HG02588 (cell line): ENCODE measurements at regions not wholly inside any gene's neighbourhood (a gene's known extent, or its start where the extent isn't known, plus 50 kb on each side); places are given as distances from the start of the nearest gene placed in this dataset.
"Not testable (repeated sequence)": the region's sequence is repeated elsewhere in the genome, so short reads cannot be mapped to it uniquely, and the experiment has no call there.

Experiments used
- ATAC-seq: cut with Tn5 transposase; IDR thresholded peaks from one replicate; pipeline ENCODE4 v1.9.1; 2021; ENCODE audit warnings: mild to moderate bottlenecking, moderate library complexity; ENCODE audit not compliant: unreplicated experiment

- no peak for ATAC-seq
Observed at GRCh38 chr15:88994286-88994685, 81.1 kb upstream of the MFGE8 start.

DNA sequence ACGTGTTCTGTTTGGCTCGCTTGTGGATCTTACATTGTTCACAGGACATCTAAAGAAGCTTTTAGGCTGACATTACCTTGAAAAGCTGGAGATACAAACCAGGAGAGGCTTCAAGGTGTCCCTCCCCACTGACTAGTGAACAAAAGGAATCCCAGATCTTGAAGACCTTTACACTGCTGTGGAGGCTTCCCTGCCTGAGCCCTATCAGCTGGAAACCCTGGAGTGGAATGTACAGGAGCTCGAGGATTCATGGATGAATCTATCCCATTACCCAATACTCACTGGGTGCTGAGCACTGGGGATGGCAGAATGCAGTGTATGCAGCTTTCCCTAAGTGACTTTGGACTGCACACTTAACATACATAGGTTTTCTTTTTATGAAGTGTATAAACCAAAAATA lies 82.3 kb upstream of the MFGE8 start:
- no peak for ATAC-seq

- no peak for ATAC-seq
Observed at GRCh38 chr15:88997531-88997930, 84.4 kb upstream of the MFGE8 start.

GRCh38 chr15:88998980-88999713 lies 86.0 kb upstream of the MFGE8 start:
- ATAC-seq, result no peak

DNA sequence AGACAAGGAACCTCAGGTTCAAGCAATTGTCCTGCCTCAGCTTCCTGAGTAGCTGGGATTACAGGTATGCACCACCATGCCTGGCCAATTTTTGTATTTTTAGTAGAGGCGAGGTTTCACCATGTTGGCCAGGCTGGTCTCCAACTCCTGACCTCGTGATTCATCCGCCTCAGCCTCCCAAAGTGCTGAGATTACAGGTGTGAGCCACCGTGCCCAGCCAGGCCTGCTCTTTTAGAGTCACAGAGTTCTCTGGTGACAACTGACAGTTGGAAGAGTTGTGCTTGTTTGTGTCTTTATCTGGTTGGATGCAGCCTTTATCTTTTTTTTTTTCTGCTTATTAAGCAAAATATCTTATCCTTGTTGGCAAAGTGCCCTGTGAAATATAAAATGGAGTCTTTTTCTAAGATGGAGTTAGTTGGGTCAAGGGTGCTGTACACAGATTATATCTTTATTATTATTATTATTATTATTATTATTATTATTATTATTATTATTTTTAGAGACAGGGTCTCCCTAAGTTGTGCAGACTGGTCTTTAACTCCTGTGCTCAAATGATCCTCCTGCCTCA lies 86.5 kb upstream of the ABHD2 start:
- not testable (repeated sequence) for ATAC-seq

GRCh38 chr15:89002281-89002761 lies 85.9 kb upstream of the ABHD2 start:
- peak; percentile 86 for ATAC-seq

GRCh38 chr15:89002830-89003229 lies 85.4 kb upstream of the ABHD2 start:
- no peak for ATAC-seq

DNA sequence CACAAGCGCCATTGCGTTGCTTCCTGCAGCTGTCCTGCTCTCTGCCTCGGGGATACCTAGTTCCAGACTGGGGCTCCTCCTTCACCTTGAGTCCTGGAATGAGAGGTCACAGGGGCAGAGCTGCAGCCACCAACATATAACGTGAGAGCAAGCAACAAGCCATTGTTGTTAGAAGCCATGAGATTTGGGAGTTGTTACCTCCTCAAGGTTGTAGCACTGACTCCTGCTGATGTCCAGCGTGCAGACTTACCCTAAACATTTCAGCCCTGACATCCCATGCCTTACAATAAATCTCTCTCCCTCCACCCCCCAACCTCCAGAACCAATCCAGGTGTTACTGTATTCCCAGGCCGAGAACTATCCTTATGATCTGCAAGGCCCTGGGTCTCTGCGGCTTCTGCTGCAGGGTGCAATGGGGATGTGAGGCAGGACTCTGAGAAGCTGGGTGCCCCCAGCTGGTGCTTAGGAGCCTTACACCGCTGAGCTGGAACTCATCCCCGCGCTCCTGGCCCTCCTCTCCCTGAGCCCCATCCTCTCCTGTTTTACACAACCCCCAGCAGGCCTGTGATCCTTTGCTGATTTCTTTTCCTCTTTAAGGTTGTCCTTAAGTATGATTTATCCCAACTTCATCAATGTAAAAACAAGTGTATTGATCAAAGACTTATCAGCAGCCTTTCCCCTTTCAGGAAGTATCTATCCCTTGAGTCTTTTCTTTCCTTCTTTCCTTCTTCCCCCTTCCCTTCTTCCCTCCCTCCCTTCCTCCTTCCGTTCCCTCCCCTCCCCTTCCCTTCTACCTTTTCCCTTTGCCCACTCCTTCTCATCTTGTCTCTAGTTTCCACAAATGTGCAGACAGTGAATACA lies 84.2 kb upstream of the ABHD2 start:
- no peak for ATAC-seq

DNA sequence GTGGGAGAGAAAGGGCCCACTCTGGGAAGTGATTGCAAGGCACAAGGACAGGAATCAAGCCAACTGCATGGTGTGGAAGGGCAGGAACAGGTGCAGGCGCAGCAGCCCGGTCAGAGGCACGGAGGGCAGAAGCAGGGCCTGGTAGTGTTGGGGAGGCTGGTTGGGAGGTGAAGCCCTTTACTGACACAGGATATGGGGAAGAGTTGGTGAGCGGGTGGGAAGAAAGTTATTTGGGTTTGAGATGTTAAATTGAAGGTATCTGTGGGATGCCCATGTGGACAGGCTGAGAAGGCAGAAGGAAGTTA lies 83.6 kb upstream of the ABHD2 start:
- no peak for ATAC-seq

GRCh38 chr15:89007527-89007926 lies 80.7 kb upstream of the ABHD2 start:
- ATAC-seq, result not testable (repeated sequence)

GRCh38 chr15:89007989-89008388 lies 80.3 kb upstream of the ABHD2 start:
- no peak for ATAC-seq

DNA sequence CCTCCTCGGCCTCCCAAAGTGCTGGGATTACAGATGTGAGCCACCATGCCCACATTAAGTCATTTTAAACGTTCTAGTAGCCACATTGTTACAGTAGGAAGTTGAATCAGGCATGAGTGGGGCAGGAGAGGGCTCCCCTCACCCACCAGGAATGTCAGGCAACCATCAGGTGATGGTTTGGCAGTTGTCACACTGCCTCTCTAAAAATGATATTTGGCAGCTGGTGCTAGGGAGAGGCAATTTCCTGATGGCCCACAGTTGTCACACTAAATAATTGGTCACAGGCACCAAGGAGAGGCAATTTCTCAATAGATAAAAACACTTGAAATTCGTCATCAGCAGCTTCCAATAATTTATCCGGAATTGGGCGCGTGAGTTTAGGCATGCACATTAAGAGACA lies 79.2 kb upstream of the ABHD2 start:
- ATAC-seq, result no peak

DNA sequence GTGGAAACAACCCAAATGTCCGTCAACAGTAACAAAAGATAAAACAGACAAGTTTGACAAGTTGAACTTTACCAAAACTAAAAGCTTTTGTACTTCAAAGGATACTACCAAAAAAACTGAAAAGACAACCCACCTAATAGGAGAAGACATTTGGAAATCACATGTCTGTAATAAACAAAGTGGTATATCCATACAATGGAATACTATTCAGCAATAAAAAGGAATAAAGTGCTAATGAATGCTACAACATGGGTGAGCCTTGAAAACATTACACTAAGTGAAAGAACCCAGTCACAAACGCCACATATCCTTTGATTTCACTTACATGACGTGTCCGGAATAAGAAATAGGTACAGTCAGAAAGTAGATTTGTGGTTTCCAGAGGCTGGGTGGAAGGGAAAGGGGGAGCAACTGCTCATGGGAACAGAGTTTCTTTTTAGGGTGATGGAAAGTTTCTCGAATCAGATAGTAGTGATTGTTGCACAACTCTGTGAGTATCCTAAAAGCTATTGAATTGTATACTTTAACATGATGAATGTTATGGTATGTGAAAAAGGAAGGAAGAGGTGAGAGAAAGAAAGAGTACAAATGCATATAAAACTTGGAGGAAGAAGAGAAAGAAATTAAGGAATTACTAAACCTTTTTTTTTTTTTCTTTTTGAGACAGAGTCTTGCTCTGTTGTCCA lies 72.7 kb upstream of the ABHD2 start:
- ATAC-seq, result no peak

DNA sequence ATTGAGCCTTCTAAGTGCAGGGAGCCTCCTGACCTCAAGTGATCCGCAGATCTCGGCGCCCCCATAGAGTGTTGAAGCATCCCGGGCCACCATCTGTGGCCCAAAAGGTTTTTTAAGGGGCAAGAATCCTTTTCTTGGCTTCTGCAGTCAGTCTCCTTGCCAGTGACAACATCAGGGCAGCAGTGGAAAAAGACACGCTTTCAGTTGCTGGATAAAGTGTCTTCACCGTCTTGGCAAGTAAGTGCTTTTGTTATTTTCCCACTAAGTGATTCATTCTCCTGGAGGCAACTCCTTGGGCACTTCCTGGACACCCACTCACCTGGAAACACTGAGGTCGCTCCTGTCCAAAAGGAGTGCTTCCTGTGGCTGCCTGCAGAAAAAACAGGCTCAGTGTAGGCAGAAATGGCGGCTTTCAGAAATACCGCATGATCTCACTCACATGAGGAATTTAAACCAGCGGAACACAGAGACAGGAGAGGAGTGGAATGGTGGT lies 71.7 kb upstream of the ABHD2 start:
- no peak for ATAC-seq

GRCh38 chr15:89017370-89018066 lies 70.7 kb upstream of the ABHD2 start:
- ATAC-seq, result no peak

DNA sequence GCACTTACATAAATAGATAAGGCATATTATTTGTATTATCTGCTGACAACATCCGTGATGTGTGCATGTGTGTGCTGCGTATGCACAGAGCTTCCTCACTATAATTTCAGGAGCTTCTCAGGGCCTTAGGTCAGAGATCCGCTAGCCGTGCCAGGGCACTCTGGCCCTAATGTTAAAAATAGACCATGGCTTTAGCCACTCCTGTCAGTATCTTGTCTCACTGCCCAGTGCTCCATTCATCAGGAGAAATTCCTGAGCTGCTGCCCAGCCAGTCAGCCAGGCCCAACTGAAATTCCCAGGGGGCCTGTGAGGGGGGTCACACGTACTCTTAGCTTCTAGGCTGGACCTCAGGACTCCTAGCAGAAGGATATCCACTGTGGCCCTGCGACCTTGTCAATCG lies 70.0 kb upstream of the ABHD2 start:
- no peak for ATAC-seq

- ATAC-seq, result no peak
Observed at GRCh38 chr15:89019436-89019835, 68.8 kb upstream of the ABHD2 start.

GRCh38 chr15:89021224-89021623 lies 67.0 kb upstream of the ABHD2 start:
- no peak for ATAC-seq

- ATAC-seq, result not testable (repeated sequence)
Observed at GRCh38 chr15:89021886-89022285, 66.4 kb upstream of the ABHD2 start.

DNA sequence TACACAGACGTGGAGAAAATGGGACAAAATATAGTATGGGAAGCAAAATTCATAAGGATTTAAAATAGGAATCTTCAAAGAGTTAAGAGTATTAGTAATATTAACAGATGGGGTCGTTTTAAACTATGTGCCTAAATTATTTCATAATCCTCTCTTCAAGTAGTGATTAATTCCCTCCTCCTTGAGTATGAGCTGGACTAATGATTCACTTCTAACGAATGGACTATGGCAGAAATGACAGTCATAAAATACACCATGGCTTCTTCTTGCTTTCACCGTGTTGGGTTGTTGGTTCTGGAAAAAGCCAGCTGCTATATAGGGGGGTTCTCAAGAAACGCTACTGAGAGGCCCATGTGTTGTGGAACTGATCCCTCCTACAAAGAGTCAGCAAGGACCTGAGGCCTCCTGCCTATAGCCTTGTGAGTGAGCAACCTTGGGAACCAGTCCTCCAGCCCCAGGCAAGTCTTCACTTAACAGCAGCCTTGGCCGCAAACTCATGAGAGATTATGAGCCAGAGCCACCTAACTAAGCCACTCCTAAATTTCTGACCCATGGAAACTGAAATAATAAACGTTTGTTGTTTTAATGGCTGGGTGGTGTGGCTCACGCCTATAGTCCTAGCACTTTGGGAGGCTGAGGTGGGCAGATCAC lies 64.8 kb upstream of the ABHD2 start:
- ATAC-seq, result no peak
